Activated T-cell treated with anti-CD3 and anti-CD28 coated beads for 48 hours (primary cell): ENCODE measurements at regions not wholly inside any gene's neighbourhood (a gene's known extent, or its start where the extent isn't known, plus 50 kb on each side); places are given as distances from the start of the nearest gene placed in this dataset.

Source experiments
- DNase-seq: peaks from one replicate; pipeline ENCODE4 v3.0.0-alpha.2; 2020; ENCODE audit warnings: low read depth

DNA sequence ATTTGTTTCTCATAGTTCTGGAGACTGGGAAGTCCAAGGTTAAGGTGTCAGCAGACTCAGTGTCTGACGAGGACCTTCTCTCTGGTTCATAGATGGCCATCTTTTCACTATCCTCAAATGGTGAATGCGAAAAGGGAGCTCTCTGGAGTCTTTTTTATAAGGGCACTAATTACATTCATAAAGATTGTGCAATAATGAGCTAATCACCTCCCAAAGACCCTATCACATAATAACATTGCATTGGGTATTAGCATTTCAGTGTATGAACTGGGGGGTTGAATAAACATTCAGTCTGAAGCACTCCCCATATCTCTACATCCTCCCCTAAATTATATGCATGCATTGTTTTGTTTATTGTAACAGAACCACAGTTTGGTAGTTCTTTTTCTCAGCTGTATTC lies 1086.5 kb downstream of the CDH11 start:
- DNase-seq, result no peak

DNA sequence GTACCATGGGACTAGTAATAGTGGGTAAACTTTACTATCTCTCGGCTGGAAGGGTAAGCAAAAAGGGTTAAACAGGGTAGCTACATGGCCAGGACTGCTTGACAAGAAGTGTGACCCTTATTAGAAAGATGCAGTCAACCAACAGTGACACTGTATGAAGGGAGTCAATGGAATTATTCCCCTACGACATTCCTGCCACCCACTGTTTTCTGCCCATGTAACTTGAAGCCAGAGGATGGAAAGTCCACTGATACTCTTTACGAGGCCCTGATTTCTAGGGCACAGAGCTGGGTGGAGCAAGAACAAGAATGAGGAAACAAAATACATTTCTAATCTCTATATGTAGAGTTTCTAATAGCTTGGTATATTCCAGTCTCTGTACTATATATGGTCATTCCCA lies 1102.5 kb downstream of the CDH11 start:
- DNase-seq, result no peak

DNA sequence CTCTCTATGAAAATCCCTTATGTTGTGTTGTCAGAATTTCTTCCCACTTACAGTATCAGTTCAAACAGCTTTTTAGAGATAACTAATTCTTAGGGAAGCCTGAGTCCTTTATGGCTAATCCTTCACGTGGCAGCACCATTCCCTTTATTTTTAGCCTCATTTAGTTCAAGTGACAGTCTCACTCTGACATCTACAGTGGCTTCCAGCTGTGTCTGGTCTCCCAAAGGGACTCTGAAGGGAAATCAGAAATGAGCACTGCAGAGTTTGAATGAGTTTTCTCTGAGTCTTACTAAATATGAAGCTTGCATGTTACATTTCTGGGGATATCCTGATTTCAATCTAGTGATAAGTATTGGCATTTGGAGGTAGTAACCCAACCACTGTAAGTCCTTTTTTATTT lies 1104.1 kb downstream of the CDH11 start:
- no peak for DNase-seq

- DNase-seq, result no peak
These were observed 1108.0 kb downstream of the CDH11 start for GRCh38 chr16:64013856-64014255.

- DNase-seq, result no peak
These were observed 1109.7 kb downstream of the CDH11 start for GRCh38 chr16:64012166-64012565.

- DNase-seq, result no peak
These were observed 1110.2 kb downstream of the CDH11 start for GRCh38 chr16:64011650-64012049.

GRCh38 chr16:64008131-64008530 lies 1113.7 kb downstream of the CDH11 start:
- no peak for DNase-seq

GRCh38 chr16:64004116-64004515 lies 1117.7 kb downstream of the CDH11 start:
- no peak for DNase-seq

GRCh38 chr16:63995025-63995424 lies 1126.8 kb downstream of the CDH11 start:
- DNase-seq, result no peak

GRCh38 chr16:63983401-63983800 lies 1138.5 kb downstream of the CDH11 start:
- no peak for DNase-seq

- no peak for DNase-seq
These were observed 1139.1 kb downstream of the CDH11 start for GRCh38 chr16:63982741-63983140.

GRCh38 chr16:63982110-63982509 lies 1139.8 kb downstream of the CDH11 start:
- no peak for DNase-seq

GRCh38 chr16:63981639-63982038 lies 1140.2 kb downstream of the CDH11 start:
- no peak for DNase-seq

- DNase-seq, result no peak
These were observed 1141.1 kb downstream of the CDH11 start for GRCh38 chr16:63980763-63981162.

DNA sequence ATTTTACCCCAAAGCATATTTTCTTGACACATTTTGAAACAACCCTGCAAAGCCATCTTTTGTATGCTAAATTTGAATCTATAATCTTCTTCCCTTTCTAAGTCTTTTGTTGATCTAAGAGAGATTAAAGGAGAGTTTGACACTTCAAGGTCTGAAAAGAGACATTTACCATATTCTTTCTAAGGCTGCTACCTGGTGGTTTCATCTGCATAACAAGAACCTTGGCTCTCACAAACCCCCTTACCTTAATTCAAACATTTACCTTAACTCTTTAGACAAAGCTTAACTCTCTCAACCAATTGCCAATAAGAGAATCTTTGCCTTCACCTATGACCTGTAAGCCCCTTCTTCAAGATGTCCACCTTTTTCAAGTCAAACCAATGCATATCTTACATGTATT lies 1143.6 kb downstream of the CDH11 start:
- no peak for DNase-seq

DNA sequence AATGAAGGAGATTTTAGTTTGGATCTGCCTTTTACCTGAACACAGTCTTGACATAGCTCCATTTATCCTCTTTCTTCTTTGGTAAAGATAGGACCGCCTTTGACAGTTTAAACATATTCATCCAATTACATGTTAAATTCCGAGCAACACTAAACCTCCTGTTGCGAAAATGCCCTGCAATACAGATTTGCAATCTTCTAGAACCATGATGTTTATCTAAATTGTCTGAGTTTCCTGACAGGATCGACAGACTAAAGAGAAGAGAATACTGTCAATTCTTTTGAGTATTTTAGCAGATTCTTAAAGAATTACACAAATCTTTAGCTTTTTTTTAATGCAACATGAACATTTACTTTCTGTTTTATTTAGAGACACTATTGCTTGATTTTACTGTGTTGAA lies 1145.5 kb downstream of the CDH11 start:
- DNase-seq, result no peak

DNA sequence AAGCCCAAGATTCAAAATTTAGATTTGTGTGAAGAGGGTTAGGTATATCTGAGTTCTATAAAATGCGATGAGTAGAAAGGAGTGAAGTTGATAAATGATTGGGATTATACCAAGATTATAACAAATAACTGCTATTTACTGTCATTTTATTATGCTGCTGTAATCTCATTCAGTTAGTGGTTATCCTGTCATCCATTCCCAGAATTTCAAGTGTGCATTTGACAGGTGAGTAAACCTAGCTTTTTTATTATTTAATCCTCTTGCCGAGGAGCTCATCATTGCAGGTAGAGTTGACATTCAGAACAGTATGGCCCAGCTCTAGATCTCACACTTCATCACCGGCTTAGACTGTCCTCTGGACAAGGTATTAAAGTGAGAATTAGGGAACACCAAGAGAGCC lies 1146.2 kb downstream of the CDH11 start:
- no peak for DNase-seq

GRCh38 chr16:63967966-63968365 lies 1153.9 kb downstream of the CDH11 start:
- DNase-seq, result no peak

DNA sequence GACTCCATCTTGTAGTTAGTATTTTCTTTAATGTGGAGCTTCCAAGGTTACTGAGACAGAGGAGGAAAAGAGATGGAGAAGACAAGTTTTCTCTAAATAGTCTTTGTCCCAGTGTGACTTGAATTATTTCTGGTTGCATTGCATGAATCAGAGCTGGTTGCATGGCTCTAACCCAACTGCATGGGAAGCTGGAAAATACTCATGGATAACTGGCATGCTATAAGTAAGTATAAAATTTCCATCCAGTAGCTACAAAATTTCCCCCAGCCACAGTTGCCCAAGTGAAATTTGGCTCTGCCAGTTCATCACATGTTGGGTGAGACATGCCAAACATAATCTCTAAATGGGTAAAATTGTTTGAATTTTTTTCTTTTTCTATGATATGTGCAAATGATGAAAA lies 1161.5 kb downstream of the CDH11 start:
- no peak for DNase-seq

DNA sequence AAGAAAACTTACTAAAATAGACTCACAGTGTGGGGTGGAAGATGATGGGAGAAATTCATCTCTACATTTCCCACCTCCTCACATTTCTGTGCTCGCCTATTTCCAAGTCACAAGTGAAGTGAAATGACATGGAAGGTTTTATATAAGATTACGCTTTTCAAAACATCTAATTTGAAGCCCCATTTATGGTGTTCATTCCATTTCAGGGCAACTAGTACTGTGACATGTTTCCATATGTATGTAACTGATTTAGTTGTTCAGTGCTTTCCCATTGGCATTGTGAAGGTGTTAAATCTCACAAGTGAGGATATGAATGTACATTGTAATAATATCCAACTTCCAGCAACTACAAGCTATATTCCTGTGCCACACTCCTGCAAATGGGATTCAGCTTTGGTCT lies 1174.8 kb downstream of the CDH11 start:
- no peak for DNase-seq

- DNase-seq, result no peak
These were observed 1176.1 kb downstream of the CDH11 start for GRCh38 chr16:63945806-63946205.

DNA sequence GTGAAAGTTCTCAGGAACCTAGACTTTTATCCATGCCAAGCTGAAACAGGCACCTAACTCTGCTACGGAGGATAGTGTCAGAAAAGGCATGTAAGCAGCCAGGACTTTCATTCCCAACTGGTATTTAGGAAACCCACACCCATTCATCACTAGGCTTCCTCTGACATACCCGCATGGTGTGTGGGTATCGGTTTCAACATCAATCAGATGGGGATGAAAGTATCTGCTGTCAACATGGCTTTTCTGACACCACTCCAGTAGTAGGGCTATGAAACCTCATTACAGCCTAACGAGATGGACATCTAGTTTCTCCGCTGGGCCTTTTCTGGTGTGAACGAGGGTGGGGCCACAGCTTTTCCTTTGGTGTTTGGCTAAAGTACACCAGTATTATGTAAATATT lies 1178.3 kb downstream of the CDH11 start:
- DNase-seq, result no peak

DNA sequence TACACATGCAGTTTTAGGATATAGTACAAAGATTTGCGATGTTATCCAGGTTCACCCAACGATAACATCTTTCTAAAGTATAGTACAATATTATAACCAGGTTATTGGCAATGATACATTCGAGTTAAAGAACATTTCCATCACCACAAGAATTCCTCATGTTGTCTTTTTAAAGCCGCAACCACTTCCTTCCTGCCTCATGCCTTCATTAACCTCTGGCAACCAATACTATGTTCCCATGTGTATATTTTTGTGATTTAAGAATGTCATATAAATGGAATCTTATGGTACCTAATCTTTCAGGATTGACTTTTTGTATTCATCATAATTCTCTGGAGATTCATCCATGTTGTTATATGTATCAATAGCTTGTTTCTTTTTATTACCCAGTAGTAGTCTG lies 1183.2 kb downstream of the CDH11 start:
- DNase-seq, result no peak

DNA sequence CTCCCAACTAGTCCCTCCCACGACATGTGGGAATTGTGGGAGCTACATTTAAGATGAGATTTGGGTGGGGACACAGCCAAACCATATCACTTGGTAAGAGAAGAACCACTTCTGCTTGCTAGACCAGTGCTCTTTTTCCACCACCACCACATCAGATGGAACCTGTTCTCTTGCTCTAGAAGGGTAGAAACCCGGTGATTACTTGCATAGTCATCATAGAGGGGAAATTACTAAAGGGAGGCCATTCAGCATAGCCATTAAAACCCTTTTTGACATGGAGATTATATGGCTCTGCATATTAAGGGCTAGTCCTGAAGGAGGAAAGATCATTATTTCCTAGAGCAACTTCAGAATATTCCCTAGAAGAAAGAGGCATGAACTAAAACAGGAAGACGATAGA lies 1188.0 kb downstream of the CDH11 start:
- DNase-seq, result no peak

GRCh38 chr16:63928421-63928820 lies 1193.4 kb downstream of the CDH11 start:
- no peak for DNase-seq
